Endothelial cell of umbilical vein (primary cell): ENCODE measurements at regions not wholly inside any gene's neighbourhood (a gene's known extent, or its start where the extent isn't known, plus 50 kb on each side); places are given as distances from the start of the nearest gene placed in this dataset.

Experiments
- BruUV-seq: library from RNA; stranded (reverse); fragments of 400-500 nt; replicated peaks from 2 replicates; lab custom pipeline; 2021; lab: Mats Ljungman, UMichigan
- CTCF ChIA-PET: fragments of 300-600, 350-600 bp; sonication (Branson Sonifier 250); formaldehyde crosslinking; loops from one replicate; lab custom pipeline; 2021; ENCODE audit warnings: antibody characterized with exemption, inconsistent platforms; lab: Charles Lee
- POLR2A ChIA-PET: fragments of 300-600, 350-600 bp; sonication (Branson Sonifier 250); formaldehyde crosslinking; loops from one replicate; lab custom pipeline; 2021; ENCODE audit warnings: antibody characterized with exemption, inconsistent platforms; lab: Charles Lee
- DNase-seq: peaks from one replicate; pipeline ENCODE4 v3.0.0-alpha.2; 2011; ENCODE audit warnings: low read depth, low spot score
- FAIRE-seq: peaks from 2 replicates; lab custom pipeline; 2011; peaks lifted over from hg19 to GRCh38; lab: Jason Lieb, UNC
- H2AFZ ChIP-seq: 2 replicates; pipeline ENCODE4 v1.6.0; 2012; ENCODE audit warnings: low read depth, low read length, control low read depth, inconsistent platforms
- H3K27ac ChIP-seq: 2 replicates; pipeline ENCODE4 v1.5.1; 2011; ENCODE audit warnings: low read depth, mild to moderate bottlenecking, control low read depth, low read length, moderate library complexity; ENCODE audit not compliant: insufficient read depth
- H3K27me3 ChIP-seq, 2 experiments: 2 replicates each; pipeline versions ENCODE4 v1.6.0 to v1.6.1; 2011; ENCODE audit warnings: low read length in 2 of 2, mixed read lengths in 1 of 2; ENCODE audit not compliant: control insufficient read depth in 2 of 2, insufficient read depth in 2 of 2
- H3K36me3 ChIP-seq, 2 experiments: 2 replicates in 1 of 2; 3 replicates in 1 of 2; pipeline ENCODE4 v1.5.1; 2011; ENCODE audit warnings: low read length in 2 of 2, mild to moderate bottlenecking in 1 of 2, moderate library complexity in 1 of 2; ENCODE audit not compliant: control insufficient read depth in 2 of 2, insufficient read depth in 2 of 2; ENCODE audit errors: extremely low read depth in 1 of 2
- H3K4me1 ChIP-seq: 3 replicates; pipeline ENCODE4 v1.5.1; 2011; ENCODE audit warnings: mild to moderate bottlenecking, low read length; ENCODE audit not compliant: control insufficient read depth, insufficient read depth; ENCODE audit errors: extremely low read depth
- H3K4me2 ChIP-seq: 2 replicates; pipeline ENCODE4 v1.6.1; 2011; ENCODE audit warnings: low read length, control low read depth, mixed read lengths; ENCODE audit not compliant: insufficient read depth
- H3K4me3 ChIP-seq, 3 experiments: fragments of 200-600 bp in 1 of 3; sonication (generic), shearing (Covaris generic) in 1 of 3; replicated peaks in 1 of 3; 2 replicates each; pipeline ENCODE4 v1.5.1; 2011 to 2016; ENCODE audit warnings: control low read depth in 3 of 3, low read length in 3 of 3, mild to moderate bottlenecking in 2 of 3, inconsistent platforms in 1 of 3, low read depth in 1 of 3, moderate library complexity in 1 of 3; ENCODE audit not compliant: insufficient read depth in 1 of 3
- H3K79me2 ChIP-seq: 2 replicates; pipeline ENCODE4 v1.6.0; 2012; ENCODE audit warnings: low read length, inconsistent platforms; ENCODE audit not compliant: control insufficient read depth, insufficient read depth
- H3K9ac ChIP-seq: replicated peaks from 2 replicates; pipeline ENCODE3; 2011; ENCODE audit warnings: low read length, control low read depth; ENCODE audit not compliant: insufficient read depth; ENCODE audit errors: extremely low read depth
- H3K9me1 ChIP-seq: replicated peaks from 3 replicates; pipeline ENCODE4 v1.6.0; 2011; ENCODE audit warnings: mild to moderate bottlenecking, low read length; ENCODE audit not compliant: control insufficient read depth, insufficient read depth; ENCODE audit errors: extremely low read depth
- H3K9me3 ChIP-seq: replicated peaks from 2 replicates; pipeline ENCODE4 v1.5.1; 2012; ENCODE audit warnings: low read length, inconsistent platforms; ENCODE audit not compliant: control insufficient read depth, insufficient read depth
- H4K20me1 ChIP-seq: replicated peaks from 2 replicates; pipeline ENCODE3; 2011; ENCODE audit warnings: mild to moderate bottlenecking, low read length; ENCODE audit not compliant: control insufficient read depth, insufficient read depth; ENCODE audit errors: extremely low read depth
- CTCF ChIP-seq, 2 donors: IDR thresholded peaks; 1 replicate in 1 of 2; 2 replicates in 1 of 2; pipeline ENCODE4 v1.5.1; 2011; ENCODE audit warnings: low read length in 2 of 2, mild to moderate bottlenecking in 2 of 2, moderate library complexity in 2 of 2, control low read depth in 1 of 2, inconsistent platforms in 1 of 2, low read depth in 1 of 2; ENCODE audit not compliant: insufficient read depth in 1 of 2; ENCODE audit errors: extremely low read depth in 1 of 2
- EZH2 ChIP-seq: IDR thresholded peaks from 2 replicates; pipeline ENCODE4 v1.6.1; 2012; ENCODE audit warnings: borderline replicate concordance, low read depth, mild to moderate bottlenecking, moderate library complexity, low read length, inconsistent platforms; ENCODE audit not compliant: severe bottlenecking
- GATA2 ChIP-seq: IDR thresholded peaks from 2 replicates; pipeline ENCODE4 v1.7.0; 2011; ENCODE audit warnings: low read depth, mild to moderate bottlenecking, moderate library complexity, mixed read lengths, low read length; ENCODE audit not compliant: insufficient read length, insufficient read depth
- MYC ChIP-seq: IDR thresholded peaks from one replicate; pipeline ENCODE4 v1.6.1; 2011; ENCODE audit warnings: mild to moderate bottlenecking, low read depth, low read length
- POLR2AphosphoS5 ChIP-seq: IDR thresholded peaks from 2 replicates; pipeline ENCODE4 v1.6.1; 2012; ENCODE audit warnings: low read depth, mild to moderate bottlenecking, control low read depth, low read length, moderate library complexity; ENCODE audit not compliant: insufficient read depth
- dilution Hi-C: fragments of 300-500 bp; cut with MboI; formaldehyde crosslinking; loops from one replicate; pipeline ENCODE4 v1.15.0; 2019; ENCODE audit warnings: low sequenced_read_pairs; ENCODE audit not compliant: extremely low pct_ligation_motif_present
- intact Hi-C: fragments of 100-400 bp; cut with micrococcal nuclease; formaldehyde crosslinking; loops from one replicate; pipeline ENCODE4 v1.10.0; 2022

DNA sequence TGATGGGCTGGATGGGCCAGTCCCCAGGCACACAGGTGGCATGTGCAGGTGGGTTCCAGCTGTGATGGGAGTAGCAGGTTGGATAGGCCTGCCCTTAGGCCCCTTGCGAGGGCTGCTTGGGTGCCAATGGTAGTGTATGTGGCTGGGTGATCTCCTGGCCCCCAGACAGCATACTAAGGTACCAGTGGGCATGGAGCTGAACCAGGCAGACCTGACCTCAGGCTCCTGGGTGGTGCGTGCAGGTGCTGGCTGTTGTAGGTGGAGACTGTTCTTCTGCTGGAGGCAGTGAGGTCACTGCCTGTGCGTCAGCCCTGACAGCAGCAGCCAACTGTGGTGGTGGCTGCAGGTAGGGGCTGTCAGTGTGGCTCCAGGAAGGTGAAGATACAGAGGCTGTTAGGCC, 384.7 kb downstream of the ANKRD7 start:
- Histone ChIP-seq H4K20me1 (no peaks in the 10 kb centered on the region), H3K36me3 (no peaks in the 10 kb centered on the region), H3K27me3 (no peaks in the 10 kb centered on the region), H3K9me1 (no peaks in the 10 kb centered on the region), H3K27ac (no peak overlapping the region), H3K4me1 (no peaks in the 10 kb centered on the region), H2AFZ (no peak overlapping the region), H3K9ac (no peak overlapping the region), H3K4me3 (no peak overlapping the region), H3K4me2 (no peak overlapping the region), H3K9me3 (peaks cover 2% of the 10 kb centered on the region), H3K79me2 (no peaks in the 10 kb centered on the region)
- TF ChIP-seq CTCF (IDR thresholded peaks at IDR 0.05; ENCODE audit: extremely low read depth in 1 of 2, insufficient read depth in 1 of 2, low read depth in 1 of 2, low read length in 2 of 2), result no peak
- intact Hi-C loops (no loop called here), dilution Hi-C loops (no loop called here)
- no TSS peak for BruUV-seq
- CTCF ChIA-PET, result no interaction called here
- POLR2A ChIA-PET, result no interaction called here
- no peak for FAIRE-seq
- DNase-seq, result no peak

GRCh38 chr7:118615681-118616080, 391.2 kb downstream of the ANKRD7 start:
- FAIRE-seq (no peak), DNase-seq (no peak)
- BruUV-seq, result no TSS peak
- H3K4me2 ChIP-seq, result no peak overlapping the region
- TF ChIP-seq EZH2, result no peak
- no peak for TF ChIP-seq MYC
- no peak for TF ChIP-seq GATA2
- no peak for TF ChIP-seq POLR2AphosphoS5
- no peak overlapping the region for H3K4me3 ChIP-seq
- H3K36me3 ChIP-seq, result no peaks in the 10 kb centered on the region
- intact Hi-C loops (no loop called here), dilution Hi-C loops (no loop called here)
- H3K4me1 ChIP-seq, result no peaks in the 10 kb centered on the region
- H3K27me3 ChIP-seq, result no peaks in the 10 kb centered on the region
- H3K9me1 ChIP-seq, result no peaks in the 10 kb centered on the region
- no peak overlapping the region for H2AFZ ChIP-seq
- H3K27ac ChIP-seq, result no peak overlapping the region
- H4K20me1 ChIP-seq, result no peaks in the 10 kb centered on the region
- no peak overlapping the region for H3K9ac ChIP-seq
- CTCF ChIA-PET, result no interaction called here
- no peaks in the 10 kb centered on the region for H3K79me2 ChIP-seq
- POLR2A ChIA-PET, result no interaction called here
- H3K9me3 ChIP-seq, result no peaks in the 10 kb centered on the region
